ENCODE measurements at regions not wholly inside any gene's neighbourhood (a gene's known extent, or its start where the extent isn't known, plus 50 kb on each side); places are given as distances from the start of the nearest gene placed in this dataset.

DNA sequence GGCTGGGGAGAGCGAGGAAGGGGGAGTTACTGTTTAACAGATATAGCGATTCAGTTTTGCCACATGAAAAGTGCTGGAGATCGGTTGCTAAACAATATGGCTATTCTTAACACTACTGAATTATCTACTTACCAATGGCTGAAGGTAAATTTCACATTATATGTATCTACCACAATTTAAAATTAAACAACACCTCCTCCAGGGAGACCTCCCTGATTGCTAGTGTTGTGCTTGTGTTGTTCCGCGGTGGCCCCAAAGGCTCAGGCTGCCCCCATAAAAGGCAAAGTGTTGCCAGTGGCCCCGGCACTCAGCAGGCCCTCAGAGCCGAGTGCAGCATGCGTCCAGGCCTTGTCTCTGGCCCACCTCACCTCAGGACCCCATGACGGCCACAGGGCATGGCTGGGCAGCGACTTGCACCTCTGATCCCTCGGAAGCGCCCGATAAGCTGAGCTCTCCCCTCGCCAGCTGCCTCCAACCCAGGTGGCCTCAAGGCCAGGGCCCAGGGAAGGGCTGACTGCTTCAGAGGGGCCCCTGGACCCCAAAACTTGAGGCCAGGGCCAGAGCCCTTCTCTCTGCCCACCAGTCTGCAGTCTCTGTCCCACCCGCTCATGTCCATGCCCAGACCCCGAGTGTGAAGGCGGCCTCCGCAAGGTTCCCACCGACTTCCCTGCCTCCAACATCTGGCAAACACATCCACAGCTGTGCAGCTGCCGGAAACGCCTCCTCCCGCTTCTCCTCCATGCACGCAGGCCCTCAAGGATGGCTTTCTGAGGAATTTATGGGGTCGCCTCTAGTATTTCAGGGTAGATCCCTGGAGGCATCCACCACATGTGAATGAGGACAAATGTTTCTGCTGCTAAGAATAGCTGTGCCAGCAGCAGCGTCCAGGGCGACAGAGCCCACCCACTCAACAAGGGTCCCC is 60.0 kb downstream of the NCOR2 start:
- TF ChIP-seq, protein P1, sequence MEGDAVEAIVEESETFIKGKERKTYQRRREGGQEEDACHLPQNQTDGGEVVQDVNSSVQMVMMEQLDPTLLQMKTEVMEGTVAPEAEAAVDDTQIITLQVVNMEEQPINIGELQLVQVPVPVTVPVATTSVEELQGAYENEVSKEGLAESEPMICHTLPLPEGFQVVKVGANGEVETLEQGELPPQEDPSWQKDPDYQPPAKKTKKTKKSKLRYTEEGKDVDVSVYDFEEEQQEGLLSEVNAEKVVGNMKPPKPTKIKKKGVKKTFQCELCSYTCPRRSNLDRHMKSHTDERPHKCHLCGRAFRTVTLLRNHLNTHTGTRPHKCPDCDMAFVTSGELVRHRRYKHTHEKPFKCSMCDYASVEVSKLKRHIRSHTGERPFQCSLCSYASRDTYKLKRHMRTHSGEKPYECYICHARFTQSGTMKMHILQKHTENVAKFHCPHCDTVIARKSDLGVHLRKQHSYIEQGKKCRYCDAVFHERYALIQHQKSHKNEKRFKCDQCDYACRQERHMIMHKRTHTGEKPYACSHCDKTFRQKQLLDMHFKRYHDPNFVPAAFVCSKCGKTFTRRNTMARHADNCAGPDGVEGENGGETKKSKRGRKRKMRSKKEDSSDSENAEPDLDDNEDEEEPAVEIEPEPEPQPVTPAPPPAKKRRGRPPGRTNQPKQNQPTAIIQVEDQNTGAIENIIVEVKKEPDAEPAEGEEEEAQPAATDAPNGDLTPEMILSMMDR (conservative IDR thresholded peaks at IDR 0.05; ENCODE audit: low read depth, low read length), result no peak
- no peak for DNase-seq (ENCODE audit: low read depth)
- no peak overlapping the region for H3K4me3 ChIP-seq (ENCODE audit: low read depth, low read length)

DNA sequence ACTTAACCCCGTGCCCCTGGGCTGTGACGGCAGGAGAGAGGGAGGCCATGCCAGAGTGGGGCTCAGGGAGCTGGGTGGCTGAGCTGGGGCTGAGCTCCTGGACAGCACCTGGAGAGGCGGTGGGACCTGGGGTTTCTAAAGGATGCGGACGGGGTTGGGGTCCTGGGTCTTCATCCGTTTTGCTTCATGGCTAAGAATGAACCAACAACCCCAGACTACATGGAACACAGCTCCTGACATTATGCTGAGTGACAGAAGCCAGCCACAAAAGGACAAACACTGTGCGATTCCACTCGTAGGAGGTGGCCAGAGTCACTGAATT is 60.6 kb downstream of the NCOR2 start:
- TF ChIP-seq, protein P1 (conservative IDR thresholded peaks at IDR 0.05; ENCODE audit: low read depth, low read length), result no peak

DNA sequence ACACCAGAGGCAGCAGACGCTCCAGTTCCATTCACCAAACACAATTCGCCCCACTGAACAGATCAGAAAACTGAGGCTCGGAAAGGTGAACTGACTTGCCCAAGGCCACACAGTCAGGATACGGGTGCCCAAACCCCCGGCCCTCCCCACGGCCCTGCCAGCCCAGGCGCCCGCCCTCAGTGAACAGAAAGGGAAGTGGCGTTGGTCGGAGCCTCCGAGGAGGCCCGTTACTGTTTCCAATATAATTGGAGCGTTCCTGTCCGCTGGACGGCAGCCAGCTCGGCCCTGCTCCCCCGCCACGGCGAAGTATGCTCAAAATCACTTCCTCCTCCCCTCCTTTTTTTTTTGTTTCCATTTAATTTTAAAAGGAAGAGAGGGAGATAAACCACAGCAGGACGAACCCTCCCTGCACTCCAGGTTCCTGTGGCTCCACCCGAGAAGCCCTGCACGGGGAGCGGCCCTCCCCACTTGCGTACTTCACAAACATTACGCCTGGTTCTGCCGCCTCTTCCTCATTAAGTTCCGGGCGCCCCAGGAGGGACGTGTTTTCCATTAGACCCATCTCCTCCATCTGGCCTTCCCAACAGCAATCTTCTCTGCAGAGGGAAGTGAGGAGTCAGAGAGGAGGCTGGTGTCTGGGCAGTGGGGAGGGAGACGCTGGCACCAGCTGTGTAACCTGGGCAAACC is 61.1 kb downstream of the NCOR2 start:
- DNase-seq (ENCODE audit: low read depth), result no peak
- no peak overlapping the region for H3K4me3 ChIP-seq (ENCODE audit: low read depth, low read length)
- TF ChIP-seq, protein P1 (conservative IDR thresholded peaks at IDR 0.05; ENCODE audit: low read depth, low read length), result no peak

More for the DNA sequence above, 60.6 kb downstream of the NCOR2 start:
- no peak overlapping the region for H3K4me3 ChIP-seq (ENCODE audit: low read depth, low read length)
- no peak for DNase-seq (ENCODE audit: low read depth)

DNA sequence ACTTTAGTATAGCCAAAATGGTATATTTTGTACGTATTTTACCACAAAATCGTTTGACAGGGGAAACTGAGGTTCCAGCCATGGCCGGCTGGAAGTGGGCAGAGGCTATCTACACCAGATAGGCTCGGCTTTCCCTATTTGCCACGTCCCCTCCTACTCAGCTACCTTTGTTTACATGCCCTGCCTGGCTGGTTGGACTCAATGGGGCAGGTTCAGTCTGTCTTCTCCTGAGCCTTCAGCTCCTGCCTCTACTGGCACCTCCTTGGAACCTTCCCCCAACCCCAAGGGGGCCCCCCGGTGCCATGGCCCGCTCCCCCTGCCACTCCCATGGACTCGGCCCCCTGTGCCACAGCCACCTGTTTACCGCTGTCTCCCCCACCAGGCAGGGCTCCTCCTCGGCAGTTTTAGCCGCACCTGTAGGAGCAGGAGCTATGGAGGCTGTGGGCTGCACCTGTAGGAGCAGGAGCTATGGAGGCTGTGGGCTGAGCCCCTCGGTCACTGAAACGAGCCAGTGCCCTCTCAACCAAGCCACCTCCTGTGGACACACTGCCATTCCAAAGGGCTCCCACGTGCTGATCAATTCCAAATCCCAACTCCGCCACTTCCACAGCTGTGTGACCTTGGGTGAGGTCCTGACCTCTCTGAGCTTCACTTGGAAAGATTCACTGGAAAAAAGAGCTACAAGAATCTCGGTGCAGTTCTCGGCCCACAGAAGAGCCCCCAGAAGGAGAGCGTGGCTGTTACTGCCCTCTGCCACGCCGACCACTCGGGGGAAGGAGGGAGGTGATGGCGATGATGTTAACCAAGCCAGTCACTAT is 62.2 kb downstream of the NCOR2 start:
- TF ChIP-seq, protein P1 (conservative IDR thresholded peaks at IDR 0.05; ENCODE audit: low read depth, low read length), result no peak
- no peak overlapping the region for H3K4me3 ChIP-seq (ENCODE audit: low read depth, low read length)
- DNase-seq (ENCODE audit: low read depth), result no peak

DNA sequence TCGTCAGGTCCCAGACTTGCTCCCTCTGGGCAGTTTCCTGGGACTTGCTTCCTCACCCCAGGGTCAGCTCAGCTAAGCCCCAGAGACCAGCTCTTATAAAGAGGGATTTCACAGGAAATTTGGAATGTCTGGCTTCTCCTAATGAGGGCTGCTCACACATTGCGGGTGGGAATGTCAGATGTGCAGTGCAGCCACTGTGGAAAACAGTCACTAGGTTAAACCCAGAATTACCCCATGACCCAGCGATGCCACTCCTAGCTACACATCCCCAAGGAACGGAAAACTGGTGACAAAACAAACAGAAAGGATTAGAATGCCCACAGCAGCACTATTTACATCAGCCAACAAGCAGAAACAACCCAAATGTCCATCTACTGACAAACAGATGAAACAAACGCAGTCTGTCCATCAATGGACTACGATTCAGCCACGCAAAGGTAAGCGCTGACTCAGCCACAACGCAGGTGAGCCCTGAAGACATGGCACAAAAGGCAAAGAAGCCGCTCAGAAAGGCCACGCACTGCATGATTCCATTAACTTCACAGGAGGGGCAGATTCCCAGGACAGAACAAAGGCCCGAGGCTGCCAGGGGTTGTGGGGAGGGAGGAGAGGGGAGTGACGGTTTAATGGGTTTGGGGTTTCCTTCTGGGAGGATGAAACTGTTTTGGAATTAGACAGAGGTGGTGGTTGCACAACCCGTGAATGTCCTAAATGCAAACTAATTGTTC is 63.0 kb downstream of the NCOR2 start:
- H3K4me3 ChIP-seq (ENCODE audit: low read depth, low read length), result no peak overlapping the region
- TF ChIP-seq, protein P1 (conservative IDR thresholded peaks at IDR 0.05; ENCODE audit: low read depth, low read length), result no peak
- DNase-seq (ENCODE audit: low read depth), result no peak

DNA sequence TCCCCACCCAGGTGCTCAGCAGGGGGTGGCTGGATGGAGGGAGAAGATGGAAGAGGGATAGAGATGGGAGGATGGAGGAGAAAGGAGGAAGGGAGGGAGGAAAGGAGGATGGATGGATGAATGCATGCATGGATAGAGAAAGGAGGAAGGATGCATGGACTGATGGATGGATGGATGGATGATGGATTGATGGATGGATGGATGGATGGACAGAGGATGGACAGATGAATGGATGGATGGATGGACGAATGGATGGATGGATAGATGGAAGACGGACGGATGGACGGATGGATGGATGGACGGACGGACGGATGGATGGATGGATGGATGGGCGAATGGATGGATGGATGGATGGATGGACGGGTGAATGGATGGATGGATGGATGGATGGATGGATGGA is 64.1 kb downstream of the NCOR2 start:
- H3K4me3 ChIP-seq (ENCODE audit: low read depth, low read length), result no peak overlapping the region
- TF ChIP-seq, protein P1 (conservative IDR thresholded peaks at IDR 0.05; ENCODE audit: low read depth, low read length), result no peak
- DNase-seq (ENCODE audit: low read depth), result no peak

All from epithelial cell of proximal tubule (primary cell).